ENCODE measurements at regions not wholly inside any gene's neighbourhood (a gene's known extent, or its start where the extent isn't known, plus 50 kb on each side); places are given as distances from the start of the nearest gene placed in this dataset. TPM values are rescaled to one million over a fixed set of nuclear protein-coding genes. Genes with fewer than 3 reads are reported as not detected.

GRCh38 chr1:193306430-193306829 lies 120.0 kb upstream of the B3GALT2 start (continued):
- no peak for TF ChIP-seq ZFP36 (IDR thresholded peaks at IDR 0.05; ENCODE audit: low read depth, low read length, partially characterized antibody)
- no peak for TF ChIP-seq SMAD2 (IDR thresholded peaks at IDR 0.05; ENCODE audit: low read depth, low read length)
- no peak for TF ChIP-seq TCF15 (CRISPR knock-in tag; IDR thresholded peaks at IDR 0.05)
- TF ChIP-seq HMBOX1 (IDR thresholded peaks at IDR 0.05) = no peak

Small RNA genes in the stretch of these regions (small RNA-seq; reads per million reads assigned to genes)
- not detected for gene RNU6-983P

All from K562 (cell line).